ENCODE measurements at regions not wholly inside any gene's neighbourhood (a gene's known extent, or its start where the extent isn't known, plus 50 kb on each side); places are given as distances from the start of the nearest gene placed in this dataset.

GRCh38 chr6:137692308-137692707, 174.8 kb upstream of the TNFAIP3 start:
- no peak for DNase-seq (ENCODE audit: low read depth, low spot score)
- Histone ChIP-seq H3K36me3 (ENCODE audit: insufficient read depth, low read length) (no peaks in the 10 kb centered on the region), H3K9me3 (ENCODE audit: low read depth, low read length) (no peaks in the 10 kb centered on the region), H3K27ac (no peak overlapping the region), H3K9ac (ENCODE audit: insufficient read length) (no peak overlapping the region), H3K4me3 (no peak overlapping the region)
- TF ChIP-seq EZH2 (IDR thresholded peaks at IDR 0.05) (no peak), FOXP2 (optimal IDR thresholded peaks at IDR 0.05; ENCODE audit: control extremely low read depth, extremely low read length, insufficient read depth) (no peak), POLR2AphosphoS5 (IDR thresholded peaks at IDR 0.05; ENCODE audit: borderline replicate concordance, low read depth, low read length) (no peak)

GRCh38 chr6:137692806-137693205, 174.3 kb upstream of the TNFAIP3 start:
- TF ChIP-seq FOXP2 (optimal IDR thresholded peaks at IDR 0.05; ENCODE audit: control extremely low read depth, extremely low read length, insufficient read depth) (no peak), POLR2AphosphoS5 (IDR thresholded peaks at IDR 0.05; ENCODE audit: borderline replicate concordance, low read depth, low read length) (no peak), EZH2 (IDR thresholded peaks at IDR 0.05) (no peak)
- H3K36me3 ChIP-seq (ENCODE audit: insufficient read depth, low read length): no peaks in the 10 kb centered on the region
- H3K9ac ChIP-seq (ENCODE audit: insufficient read length): no peak overlapping the region
- H3K9me3 ChIP-seq (ENCODE audit: low read depth, low read length): no peaks in the 10 kb centered on the region
- no peak for DNase-seq (ENCODE audit: low read depth, low spot score)
- no peak overlapping the region for H3K27ac ChIP-seq
- no peak overlapping the region for H3K4me3 ChIP-seq

GRCh38 chr6:137693711-137694110, 173.3 kb upstream of the TNFAIP3 start:
- no peak overlapping the region for H3K4me3 ChIP-seq
- TF ChIP-seq FOXP2 (optimal IDR thresholded peaks at IDR 0.05; ENCODE audit: control extremely low read depth, extremely low read length, insufficient read depth) (no peak), EZH2 (IDR thresholded peaks at IDR 0.05) (no peak), POLR2AphosphoS5 (IDR thresholded peaks at IDR 0.05; ENCODE audit: borderline replicate concordance, low read depth, low read length) (no peak)
- H3K36me3 ChIP-seq (ENCODE audit: insufficient read depth, low read length): no peaks in the 10 kb centered on the region
- H3K9ac ChIP-seq (ENCODE audit: insufficient read length): no peak overlapping the region
- H3K9me3 ChIP-seq (ENCODE audit: low read depth, low read length): no peaks in the 10 kb centered on the region
- no peak for DNase-seq (ENCODE audit: low read depth, low spot score)
- H3K27ac ChIP-seq: no peak overlapping the region

GRCh38 chr6:137696765-137697164, 170.3 kb upstream of the TNFAIP3 start:
- Histone ChIP-seq H3K27ac (no peak overlapping the region), H3K9ac (ENCODE audit: insufficient read length) (no peak overlapping the region), H3K36me3 (ENCODE audit: insufficient read depth, low read length) (no peaks in the 10 kb centered on the region), H3K9me3 (ENCODE audit: low read depth, low read length) (no peaks in the 10 kb centered on the region), H3K4me3 (no peak overlapping the region)
- DNase-seq (ENCODE audit: low read depth, low spot score): no peak
- TF ChIP-seq FOXP2 (optimal IDR thresholded peaks at IDR 0.05; ENCODE audit: control extremely low read depth, extremely low read length, insufficient read depth) (no peak), POLR2AphosphoS5 (IDR thresholded peaks at IDR 0.05; ENCODE audit: borderline replicate concordance, low read depth, low read length) (no peak), EZH2 (IDR thresholded peaks at IDR 0.05) (no peak)

- H3K36me3 ChIP-seq (ENCODE audit: insufficient read depth, low read length): no peaks in the 10 kb centered on the region
- TF ChIP-seq FOXP2 (optimal IDR thresholded peaks at IDR 0.05; ENCODE audit: control extremely low read depth, extremely low read length, insufficient read depth) (no peak), EZH2 (IDR thresholded peaks at IDR 0.05) (no peak), POLR2AphosphoS5 (IDR thresholded peaks at IDR 0.05; ENCODE audit: borderline replicate concordance, low read depth, low read length) (no peak)
- H3K9me3 ChIP-seq (ENCODE audit: low read depth, low read length): no peaks in the 10 kb centered on the region
- H3K9ac ChIP-seq (ENCODE audit: insufficient read length): no peak overlapping the region
- no peak for DNase-seq (ENCODE audit: low read depth, low spot score)
- no peak overlapping the region for H3K4me3 ChIP-seq
- H3K27ac ChIP-seq: no peak overlapping the region
Measured at GRCh38 chr6:137697267-137697938, 169.7 kb upstream of the TNFAIP3 start.

GRCh38 chr6:137698636-137699030, 168.4 kb upstream of the TNFAIP3 start:
- Histone ChIP-seq H3K9me3 (ENCODE audit: low read depth, low read length) (no peaks in the 10 kb centered on the region), H3K27ac (no peak overlapping the region), H3K4me3 (no peak overlapping the region), H3K36me3 (ENCODE audit: insufficient read depth, low read length) (no peaks in the 10 kb centered on the region), H3K9ac (ENCODE audit: insufficient read length) (no peak overlapping the region)
- DNase-seq (ENCODE audit: low read depth, low spot score): no peak
- no peak for TF ChIP-seq EZH2 (IDR thresholded peaks at IDR 0.05)
- TF ChIP-seq FOXP2 (optimal IDR thresholded peaks at IDR 0.05; ENCODE audit: control extremely low read depth, extremely low read length, insufficient read depth): no peak
- no peak for TF ChIP-seq POLR2AphosphoS5 (IDR thresholded peaks at IDR 0.05; ENCODE audit: borderline replicate concordance, low read depth, low read length)

GRCh38 chr6:137699031-137699683, 167.9 kb upstream of the TNFAIP3 start:
- DNase-seq (ENCODE audit: low read depth, low spot score): no peak
- H3K27ac ChIP-seq: no peak overlapping the region
- no peak overlapping the region for H3K9ac ChIP-seq (ENCODE audit: insufficient read length)
- TF ChIP-seq POLR2AphosphoS5 (IDR thresholded peaks at IDR 0.05; ENCODE audit: borderline replicate concordance, low read depth, low read length) (no peak), FOXP2 (optimal IDR thresholded peaks at IDR 0.05; ENCODE audit: control extremely low read depth, extremely low read length, insufficient read depth) (no peak), EZH2 (IDR thresholded peaks at IDR 0.05) (no peak)
- no peak overlapping the region for H3K4me3 ChIP-seq
- no peaks in the 10 kb centered on the region for H3K36me3 ChIP-seq (ENCODE audit: insufficient read depth, low read length)
- H3K9me3 ChIP-seq (ENCODE audit: low read depth, low read length): no peaks in the 10 kb centered on the region

- no peak overlapping the region for H3K4me3 ChIP-seq
- TF ChIP-seq EZH2 (IDR thresholded peaks at IDR 0.05) (no peak), FOXP2 (optimal IDR thresholded peaks at IDR 0.05; ENCODE audit: control extremely low read depth, extremely low read length, insufficient read depth) (no peak), POLR2AphosphoS5 (IDR thresholded peaks at IDR 0.05; ENCODE audit: borderline replicate concordance, low read depth, low read length) (no peak)
- no peaks in the 10 kb centered on the region for H3K9me3 ChIP-seq (ENCODE audit: low read depth, low read length)
- no peak for DNase-seq (ENCODE audit: low read depth, low spot score)
- H3K9ac ChIP-seq (ENCODE audit: insufficient read length): no peak overlapping the region
- no peaks in the 10 kb centered on the region for H3K36me3 ChIP-seq (ENCODE audit: insufficient read depth, low read length)
- H3K27ac ChIP-seq: no peak overlapping the region
Measured at GRCh38 chr6:137700161-137700560, 166.9 kb upstream of the TNFAIP3 start.
